ENCODE measurements at regions not wholly inside any gene's neighbourhood (a gene's known extent, or its start where the extent isn't known, plus 50 kb on each side); places are given as distances from the start of the nearest gene placed in this dataset.
"Not testable (repeated sequence)": the region's sequence is repeated elsewhere in the genome, so short reads cannot be mapped to it uniquely, and the experiment has no call there.

- not testable (repeated sequence) for H3K9ac ChIP-seq (ENCODE audit: low read depth in 1 of 2, low read length in 2 of 2); H3K4me3 ChIP-seq (ENCODE audit: low read depth in 1 of 3, low read length in 3 of 3); H3K4me1 ChIP-seq (ENCODE audit: control insufficient read depth in 4 of 4, insufficient read depth in 4 of 4, low read length in 3 of 4); H3K36me3 ChIP-seq (ENCODE audit: control insufficient read depth in 4 of 4, insufficient read depth in 3 of 4, low read depth in 1 of 4, low read length in 3 of 4); H3K27me3 ChIP-seq (ENCODE audit: control insufficient read depth in 4 of 4, insufficient read depth in 4 of 4, low read length in 3 of 4); H3K9me3 ChIP-seq (ENCODE audit: control insufficient read depth in 4 of 4, low read length in 3 of 4); DNase-seq (ENCODE audit: low spot score); H3K27ac ChIP-seq (ENCODE audit: low read depth in 1 of 2, low read length in 2 of 2)
- WGBS: 65% methylated on average over 1 of the region's 3 CpGs
Observed at GRCh38 chr16:16624367-16624766, 245.4 kb downstream of the NPIPA7 start.

- H3K36me3 ChIP-seq (ENCODE audit: control insufficient read depth in 4 of 4, insufficient read depth in 3 of 4, low read depth in 1 of 4, low read length in 3 of 4); H3K9ac ChIP-seq (ENCODE audit: low read depth in 1 of 2, low read length in 2 of 2); H3K27ac ChIP-seq (ENCODE audit: low read depth in 1 of 2, low read length in 2 of 2); H3K9me3 ChIP-seq (ENCODE audit: control insufficient read depth in 4 of 4, low read length in 3 of 4); DNase-seq (ENCODE audit: low spot score); H3K4me1 ChIP-seq (ENCODE audit: control insufficient read depth in 4 of 4, insufficient read depth in 4 of 4, low read length in 3 of 4); H3K27me3 ChIP-seq (ENCODE audit: control insufficient read depth in 4 of 4, insufficient read depth in 4 of 4, low read length in 3 of 4); H3K4me3 ChIP-seq (ENCODE audit: low read depth in 1 of 3, low read length in 3 of 3): not testable (repeated sequence)
- 70% methylated on average over 1 of the region's 2 CpGs for WGBS
Observed at GRCh38 chr16:16625140-16625539, 246.2 kb downstream of the NPIPA7 start.

- H3K9ac ChIP-seq (ENCODE audit: low read depth in 1 of 2, low read length in 2 of 2); H3K4me3 ChIP-seq (ENCODE audit: low read depth in 1 of 3, low read length in 3 of 3); H3K27me3 ChIP-seq (ENCODE audit: control insufficient read depth in 4 of 4, insufficient read depth in 4 of 4, low read length in 3 of 4); H3K36me3 ChIP-seq (ENCODE audit: control insufficient read depth in 4 of 4, insufficient read depth in 3 of 4, low read depth in 1 of 4, low read length in 3 of 4); H3K4me1 ChIP-seq (ENCODE audit: control insufficient read depth in 4 of 4, insufficient read depth in 4 of 4, low read length in 3 of 4); DNase-seq (ENCODE audit: low spot score); H3K27ac ChIP-seq (ENCODE audit: low read depth in 1 of 2, low read length in 2 of 2); H3K9me3 ChIP-seq (ENCODE audit: control insufficient read depth in 4 of 4, low read length in 3 of 4): not testable (repeated sequence)
- 84% methylated on average over 6 of the region's 6 CpGs for WGBS
Observed at GRCh38 chr16:16627865-16628264, 248.9 kb downstream of the NPIPA7 start.

GRCh38 chr16:16638231-16638630, 259.3 kb downstream of the NPIPA7 start:
- H3K4me3 ChIP-seq (ENCODE audit: low read depth in 1 of 3, low read length in 3 of 3); DNase-seq (ENCODE audit: low spot score): not testable (repeated sequence)

GRCh38 chr16:16638714-16639113, 259.8 kb downstream of the NPIPA7 start:
- H3K36me3 ChIP-seq (ENCODE audit: control insufficient read depth in 4 of 4, insufficient read depth in 3 of 4, low read depth in 1 of 4, low read length in 3 of 4); DNase-seq (ENCODE audit: low spot score); H3K4me1 ChIP-seq (ENCODE audit: control insufficient read depth in 4 of 4, insufficient read depth in 4 of 4, low read length in 3 of 4); H3K27me3 ChIP-seq (ENCODE audit: control insufficient read depth in 4 of 4, insufficient read depth in 4 of 4, low read length in 3 of 4); H3K27ac ChIP-seq (ENCODE audit: low read depth in 1 of 2, low read length in 2 of 2); H3K9me3 ChIP-seq (ENCODE audit: control insufficient read depth in 4 of 4, low read length in 3 of 4); H3K4me3 ChIP-seq (ENCODE audit: low read depth in 1 of 3, low read length in 3 of 3); H3K9ac ChIP-seq (ENCODE audit: low read depth in 1 of 2, low read length in 2 of 2): not testable (repeated sequence)
- WGBS: 76% methylated on average over 3 of the region's 3 CpGs

More at GRCh38 chr16:16638231-16638630, 259.3 kb downstream of the NPIPA7 start:
- WGBS: 75% methylated on average over 7 of the region's 7 CpGs
- not testable (repeated sequence) for H3K27ac ChIP-seq (ENCODE audit: low read depth in 1 of 2, low read length in 2 of 2); H3K9ac ChIP-seq (ENCODE audit: low read depth in 1 of 2, low read length in 2 of 2); H3K36me3 ChIP-seq (ENCODE audit: control insufficient read depth in 4 of 4, insufficient read depth in 3 of 4, low read depth in 1 of 4, low read length in 3 of 4); H3K9me3 ChIP-seq (ENCODE audit: control insufficient read depth in 4 of 4, low read length in 3 of 4); H3K4me1 ChIP-seq (ENCODE audit: control insufficient read depth in 4 of 4, insufficient read depth in 4 of 4, low read length in 3 of 4); H3K27me3 ChIP-seq (ENCODE audit: control insufficient read depth in 4 of 4, insufficient read depth in 4 of 4, low read length in 3 of 4)

- 84% methylated on average over 1 of the region's 1 CpG for WGBS
- not testable (repeated sequence) for H3K27me3 ChIP-seq (ENCODE audit: control insufficient read depth in 4 of 4, insufficient read depth in 4 of 4, low read length in 3 of 4); H3K4me3 ChIP-seq (ENCODE audit: low read depth in 1 of 3, low read length in 3 of 3); H3K9ac ChIP-seq (ENCODE audit: low read depth in 1 of 2, low read length in 2 of 2); DNase-seq (ENCODE audit: low spot score); H3K36me3 ChIP-seq (ENCODE audit: control insufficient read depth in 4 of 4, insufficient read depth in 3 of 4, low read depth in 1 of 4, low read length in 3 of 4); H3K9me3 ChIP-seq (ENCODE audit: control insufficient read depth in 4 of 4, low read length in 3 of 4); H3K27ac ChIP-seq (ENCODE audit: low read depth in 1 of 2, low read length in 2 of 2); H3K4me1 ChIP-seq (ENCODE audit: control insufficient read depth in 4 of 4, insufficient read depth in 4 of 4, low read length in 3 of 4)
Observed at GRCh38 chr16:16643828-16644227, 264.9 kb downstream of the NPIPA7 start.

GRCh38 chr16:16648002-16648401, 269.1 kb downstream of the NPIPA7 start:
- not testable (repeated sequence) for H3K9ac ChIP-seq (ENCODE audit: low read depth in 1 of 2, low read length in 2 of 2); H3K36me3 ChIP-seq (ENCODE audit: control insufficient read depth in 4 of 4, insufficient read depth in 3 of 4, low read depth in 1 of 4, low read length in 3 of 4); H3K4me1 ChIP-seq (ENCODE audit: control insufficient read depth in 4 of 4, insufficient read depth in 4 of 4, low read length in 3 of 4); H3K9me3 ChIP-seq (ENCODE audit: control insufficient read depth in 4 of 4, low read length in 3 of 4); H3K27ac ChIP-seq (ENCODE audit: low read depth in 1 of 2, low read length in 2 of 2); H3K27me3 ChIP-seq (ENCODE audit: control insufficient read depth in 4 of 4, insufficient read depth in 4 of 4, low read length in 3 of 4); DNase-seq (ENCODE audit: low spot score); H3K4me3 ChIP-seq (ENCODE audit: low read depth in 1 of 3, low read length in 3 of 3)
- WGBS: 63% methylated on average over 1 of the region's 4 CpGs

- H3K4me3 ChIP-seq (ENCODE audit: low read depth in 1 of 3, low read length in 3 of 3); H3K9ac ChIP-seq (ENCODE audit: low read depth in 1 of 2, low read length in 2 of 2); H3K4me1 ChIP-seq (ENCODE audit: control insufficient read depth in 4 of 4, insufficient read depth in 4 of 4, low read length in 3 of 4); H3K27ac ChIP-seq (ENCODE audit: low read depth in 1 of 2, low read length in 2 of 2); DNase-seq (ENCODE audit: low spot score); H3K36me3 ChIP-seq (ENCODE audit: control insufficient read depth in 4 of 4, insufficient read depth in 3 of 4, low read depth in 1 of 4, low read length in 3 of 4); H3K27me3 ChIP-seq (ENCODE audit: control insufficient read depth in 4 of 4, insufficient read depth in 4 of 4, low read length in 3 of 4); H3K9me3 ChIP-seq (ENCODE audit: control insufficient read depth in 4 of 4, low read length in 3 of 4): not testable (repeated sequence)
- no CpG with 5 or more reads among the region's 3 CpGs for WGBS
Observed at GRCh38 chr16:16672180-16672812, 293.4 kb downstream of the NPIPA7 start.

GRCh38 chr16:16674820-16675219, 295.9 kb downstream of the NPIPA7 start:
- not testable (repeated sequence) for H3K27ac ChIP-seq (ENCODE audit: low read depth in 1 of 2, low read length in 2 of 2); H3K4me3 ChIP-seq (ENCODE audit: low read depth in 1 of 3, low read length in 3 of 3); H3K27me3 ChIP-seq (ENCODE audit: control insufficient read depth in 4 of 4, insufficient read depth in 4 of 4, low read length in 3 of 4); H3K36me3 ChIP-seq (ENCODE audit: control insufficient read depth in 4 of 4, insufficient read depth in 3 of 4, low read depth in 1 of 4, low read length in 3 of 4); DNase-seq (ENCODE audit: low spot score); H3K9ac ChIP-seq (ENCODE audit: low read depth in 1 of 2, low read length in 2 of 2); H3K4me1 ChIP-seq (ENCODE audit: control insufficient read depth in 4 of 4, insufficient read depth in 4 of 4, low read length in 3 of 4); H3K9me3 ChIP-seq (ENCODE audit: control insufficient read depth in 4 of 4, low read length in 3 of 4)
- WGBS: 76% methylated on average over 5 of the region's 9 CpGs

Measured in liver (tissue), 6 donors.